Heart left ventricle (tissue), 13 donors: ENCODE measurements at regions not wholly inside any gene's neighbourhood (a gene's known extent, or its start where the extent isn't known, plus 50 kb on each side); places are given as distances from the start of the nearest gene placed in this dataset.
"Not testable (repeated sequence)": the region's sequence is repeated elsewhere in the genome, so short reads cannot be mapped to it uniquely, and the experiment has no call there.

Source experiments
- POLR2A ChIP-seq, 2 donors: fragments of 450-650 bp; IDR thresholded peaks; one replicate each; pipeline ENCODE4 v1.6.1; 2017; ENCODE audit warnings: antibody characterized with exemption in 2 of 2, mild to moderate bottlenecking in 2 of 2, moderate library complexity in 2 of 2
- TF ChIP-seq, protein P1 (sequence below), 12 donors: fragments of 200-600 bp; sonication (generic) in 4 of 12; IDR thresholded peaks; one replicate each; pipeline versions ENCODE4 v1.5.0 to v1.8.0; 2018 to 2022; ENCODE audit warnings: antibody characterized with exemption in 12 of 12, mild to moderate bottlenecking in 5 of 12
- donor health status: ischemic (EF 13 %, LVEDD 7.1; RV severe dilation, severe dysfunction).
- donor health status: DM: no; HTN: yes; CAD: no.
- donor health status: DM: no; HTN: no; CAD: no.
- donor health status: ischemic (EF 25% LVEDD 6.9; RV normal size, moderate dysfunction).
- donor health status: ischemic (EF 25% LVEDD 5.7; RV mildly dilated, moderate dysfunction).
- donor health status: ischemic (EF 35%, LVEDD 5.7; RV mildly dilated, moderate dysfunction).
- donor health status: nonischemic (EF 11% LVEDD 7.7; RV severe dilation, severe dysfunction).
- donor health status: DM: yes; HTN: yes; CAD: no.
- donor health status: PGD.
- donor health status: ischemic (EF 29% LVEDD 5.4; RV normal size, mild dysfunction).
- donor health status: nonischemic (EF 23%, LVEDD 6.1; RV moderate dilation, normal function).

DNA sequence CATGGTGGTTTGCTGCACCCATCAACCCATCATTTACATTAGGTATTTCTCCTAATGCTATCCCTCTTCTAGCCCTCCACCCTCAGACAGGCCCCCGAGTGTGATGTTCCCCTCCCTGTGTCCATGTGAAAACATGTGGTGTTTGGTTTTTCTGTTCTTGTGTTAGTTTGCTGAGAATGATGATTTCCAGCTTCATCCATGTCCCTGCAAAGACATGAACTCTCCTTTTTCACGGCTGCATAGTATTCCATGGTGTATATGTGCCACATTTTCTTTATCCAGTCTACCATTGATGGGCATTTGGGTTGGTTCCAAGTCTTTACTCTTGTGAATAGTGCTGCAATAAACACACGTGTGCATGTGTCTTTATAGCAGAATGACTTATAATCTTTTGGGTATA lies 192.8 kb downstream of the DIO2 start:
- TF ChIP-seq POLR2A (IDR thresholded peaks at IDR 0.05) = not testable (repeated sequence)
- TF ChIP-seq, protein P1, sequence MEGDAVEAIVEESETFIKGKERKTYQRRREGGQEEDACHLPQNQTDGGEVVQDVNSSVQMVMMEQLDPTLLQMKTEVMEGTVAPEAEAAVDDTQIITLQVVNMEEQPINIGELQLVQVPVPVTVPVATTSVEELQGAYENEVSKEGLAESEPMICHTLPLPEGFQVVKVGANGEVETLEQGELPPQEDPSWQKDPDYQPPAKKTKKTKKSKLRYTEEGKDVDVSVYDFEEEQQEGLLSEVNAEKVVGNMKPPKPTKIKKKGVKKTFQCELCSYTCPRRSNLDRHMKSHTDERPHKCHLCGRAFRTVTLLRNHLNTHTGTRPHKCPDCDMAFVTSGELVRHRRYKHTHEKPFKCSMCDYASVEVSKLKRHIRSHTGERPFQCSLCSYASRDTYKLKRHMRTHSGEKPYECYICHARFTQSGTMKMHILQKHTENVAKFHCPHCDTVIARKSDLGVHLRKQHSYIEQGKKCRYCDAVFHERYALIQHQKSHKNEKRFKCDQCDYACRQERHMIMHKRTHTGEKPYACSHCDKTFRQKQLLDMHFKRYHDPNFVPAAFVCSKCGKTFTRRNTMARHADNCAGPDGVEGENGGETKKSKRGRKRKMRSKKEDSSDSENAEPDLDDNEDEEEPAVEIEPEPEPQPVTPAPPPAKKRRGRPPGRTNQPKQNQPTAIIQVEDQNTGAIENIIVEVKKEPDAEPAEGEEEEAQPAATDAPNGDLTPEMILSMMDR (IDR thresholded peaks at IDR 0.05) = not testable (repeated sequence)
